ENCODE measurements at regions not wholly inside any gene's neighbourhood (a gene's known extent, or its start where the extent isn't known, plus 50 kb on each side); places are given as distances from the start of the nearest gene placed in this dataset.
"Not testable (repeated sequence)": the region's sequence is repeated elsewhere in the genome, so short reads cannot be mapped to it uniquely, and the experiment has no call there.

- no peaks in the 10 kb centered on the region for H3K4me1 Mint-ChIP-seq
- ATAC-seq (ENCODE audit: low read depth) (no peak), DNase-seq (no peak)
- no peak overlapping the region for H3K27ac Mint-ChIP-seq
- POLR2A ChIA-PET = interaction anchor here (0.7 kb wide), 1 partner anchor 297 kb away, joined by 3 read pairs; no protein-coding TSS in a partner anchor
- peaks cover 4% of the 10 kb centered on the region for H3K9me3 Mint-ChIP-seq
- no peaks in the 10 kb centered on the region for H3K36me3 Mint-ChIP-seq (ENCODE audit: low read depth)
- intact Hi-C loops (cut with micrococcal nuclease) = no loop called here
- CTCF ChIA-PET = no interaction called here
- no peak overlapping the region for H3K4me3 Mint-ChIP-seq
- no peak for TF ChIP-seq CTCF (IDR thresholded peaks at IDR 0.05)
- H3K27me3 Mint-ChIP-seq = no peaks in the 10 kb centered on the region
These were observed 678.7 kb upstream of the ADGRB3 start for GRCh38 chr6:67956352-67956751.

- ATAC-seq (ENCODE audit: low read depth) (no peak), DNase-seq (no peak)
- Mint-ChIP-seq H3K4me1 (no peaks in the 10 kb centered on the region), H3K27me3 (no peaks in the 10 kb centered on the region), H3K4me3 (no peak overlapping the region), H3K36me3 (ENCODE audit: low read depth) (no peaks in the 10 kb centered on the region), H3K9me3 (peaks cover 6% of the 10 kb centered on the region), H3K27ac (no peak overlapping the region)
- ChIA-PET CTCF (no interaction called here), POLR2A (no interaction called here)
- TF ChIP-seq CTCF (IDR thresholded peaks at IDR 0.05) = no peak
- intact Hi-C loops (cut with micrococcal nuclease) = no loop called here
These were observed 682.1 kb upstream of the ADGRB3 start for GRCh38 chr6:67952948-67953347.

- intact Hi-C loops (cut with micrococcal nuclease) = no loop called here
- DNase-seq (no peak), ATAC-seq (ENCODE audit: low read depth) (no peak)
- Mint-ChIP-seq H3K36me3 (ENCODE audit: low read depth) (no peaks in the 10 kb centered on the region), H3K27ac (no peak overlapping the region), H3K4me1 (no peaks in the 10 kb centered on the region), H3K9me3 (peaks cover 6% of the 10 kb centered on the region), H3K4me3 (no peak overlapping the region), H3K27me3 (no peaks in the 10 kb centered on the region)
- CTCF ChIA-PET = no interaction called here
- POLR2A ChIA-PET = no interaction called here
- TF ChIP-seq CTCF (IDR thresholded peaks at IDR 0.05) = no peak
These were observed 683.0 kb upstream of the ADGRB3 start for GRCh38 chr6:67952121-67952520.

- H3K27me3 Mint-ChIP-seq; DNase-seq; H3K4me1 Mint-ChIP-seq; ATAC-seq (ENCODE audit: low read depth); H3K36me3 Mint-ChIP-seq (ENCODE audit: low read depth); H3K9me3 Mint-ChIP-seq; H3K4me3 Mint-ChIP-seq; POLR2A ChIA-PET; intact Hi-C loops (cut with micrococcal nuclease); H3K27ac Mint-ChIP-seq; CTCF ChIA-PET: not testable (repeated sequence)
These were observed 687.3 kb upstream of the ADGRB3 start for GRCh38 chr6:67947762-67948161.

GRCh38 chr6:67935976-67936477 lies 699.1 kb upstream of the ADGRB3 start:
- Mint-ChIP-seq H3K9me3 (no peaks in the 10 kb centered on the region), H3K27ac (no peak overlapping the region), H3K4me1 (no peaks in the 10 kb centered on the region), H3K27me3 (no peaks in the 10 kb centered on the region), H3K4me3 (no peak overlapping the region), H3K36me3 (ENCODE audit: low read depth) (no peaks in the 10 kb centered on the region)
- intact Hi-C loops (cut with micrococcal nuclease) = no loop called here
- ChIA-PET POLR2A (no interaction called here), CTCF (no interaction called here)
- no peak for ATAC-seq (ENCODE audit: low read depth)
- no peak for TF ChIP-seq CTCF (IDR thresholded peaks at IDR 0.05)
- DNase-seq = no peak

- intact Hi-C loops (cut with micrococcal nuclease) = no loop called here
- H3K9me3 Mint-ChIP-seq = peaks cover 7% of the 10 kb centered on the region
- H3K27ac Mint-ChIP-seq = no peak overlapping the region
- H3K36me3 Mint-ChIP-seq (ENCODE audit: low read depth) = no peaks in the 10 kb centered on the region
- ATAC-seq (ENCODE audit: low read depth) (no peak), DNase-seq (no peak)
- H3K27me3 Mint-ChIP-seq = no peaks in the 10 kb centered on the region
- ChIA-PET CTCF (no interaction called here), POLR2A (no interaction called here)
- no peak overlapping the region for H3K4me3 Mint-ChIP-seq
- no peak for TF ChIP-seq CTCF (IDR thresholded peaks at IDR 0.05)
- no peaks in the 10 kb centered on the region for H3K4me1 Mint-ChIP-seq
These were observed 701.8 kb upstream of the ADGRB3 start for GRCh38 chr6:67933278-67933677.

- H3K27ac Mint-ChIP-seq; CTCF ChIA-PET; H3K27me3 Mint-ChIP-seq; H3K4me1 Mint-ChIP-seq; intact Hi-C loops (cut with micrococcal nuclease); ATAC-seq (ENCODE audit: low read depth); H3K4me3 Mint-ChIP-seq; POLR2A ChIA-PET; DNase-seq; H3K36me3 Mint-ChIP-seq (ENCODE audit: low read depth); H3K9me3 Mint-ChIP-seq: not testable (repeated sequence)
These were observed 712.5 kb upstream of the ADGRB3 start for GRCh38 chr6:67922588-67922987.

- H3K36me3 Mint-ChIP-seq (ENCODE audit: low read depth); H3K27me3 Mint-ChIP-seq; H3K4me3 Mint-ChIP-seq; H3K9me3 Mint-ChIP-seq; CTCF ChIA-PET; H3K4me1 Mint-ChIP-seq; H3K27ac Mint-ChIP-seq; POLR2A ChIA-PET; DNase-seq; ATAC-seq (ENCODE audit: low read depth); intact Hi-C loops (cut with micrococcal nuclease): not testable (repeated sequence)
These were observed 715.0 kb upstream of the ADGRB3 start for GRCh38 chr6:67920040-67920439.

Data from activated B cell treated with CpG ODN at 0.5 μM for 24 hours (primary cell).